ENCODE measurements at regions not wholly inside any gene's neighbourhood (a gene's known extent, or its start where the extent isn't known, plus 50 kb on each side); places are given as distances from the start of the nearest gene placed in this dataset.

DNA sequence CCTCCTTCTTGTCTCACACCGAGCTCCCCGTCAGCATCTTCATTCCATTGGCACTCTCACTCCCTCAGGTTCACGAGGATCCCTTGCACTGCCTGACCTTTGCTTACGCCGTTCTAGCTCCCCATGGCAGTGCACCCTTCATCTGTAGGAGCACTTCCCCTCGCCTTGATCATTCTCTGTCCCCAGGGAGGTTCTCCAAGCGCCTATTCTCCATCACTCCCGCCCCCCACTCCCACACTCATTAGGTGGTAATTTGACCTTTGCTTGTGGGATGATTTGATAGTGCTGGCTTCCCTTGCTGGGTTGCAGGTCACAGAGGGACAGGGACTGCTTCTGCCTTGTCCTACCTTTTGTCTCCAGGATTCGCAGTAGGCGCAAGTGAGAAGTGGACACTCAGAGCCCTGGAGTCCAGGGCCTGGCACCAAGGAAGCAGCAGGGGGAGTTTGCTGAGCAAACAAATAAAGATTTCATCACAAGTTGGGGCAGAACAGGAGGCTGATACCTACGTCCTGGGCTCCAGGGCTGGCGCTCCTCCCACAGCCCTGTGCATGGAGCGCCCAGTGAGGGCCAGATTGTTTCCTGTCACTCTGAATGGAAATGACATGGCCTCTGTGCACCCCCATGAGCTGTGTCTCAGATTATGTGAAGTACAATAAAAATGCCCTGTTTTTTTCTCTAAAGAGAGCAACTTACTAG, 82.0 kb upstream of the RUNX3 start:
- TF ChIP-seq EZH2 (IDR thresholded peaks at IDR 0.05; ENCODE audit: borderline replicate concordance, insufficient read depth, low read length, poor library complexity, severe bottlenecking) (no peak), EP300 (conservative IDR thresholded peaks at IDR 0.05; ENCODE audit: poor library complexity, severe bottlenecking) (no peak), POLR2AphosphoS5 (IDR thresholded peaks at IDR 0.05) (no peak), TAF1 (IDR thresholded peaks at IDR 0.05; ENCODE audit: low read depth) (no peak)
